A204.1 (cell line): ENCODE measurements at regions not wholly inside any gene's neighbourhood (a gene's known extent, or its start where the extent isn't known, plus 50 kb on each side); places are given as distances from the start of the nearest gene placed in this dataset.

Experiments
- FAIRE-seq: peaks from 2 replicates; lab custom pipeline; 2012; peaks lifted over from hg19 to GRCh38; lab: Jason Lieb, UNC

DNA sequence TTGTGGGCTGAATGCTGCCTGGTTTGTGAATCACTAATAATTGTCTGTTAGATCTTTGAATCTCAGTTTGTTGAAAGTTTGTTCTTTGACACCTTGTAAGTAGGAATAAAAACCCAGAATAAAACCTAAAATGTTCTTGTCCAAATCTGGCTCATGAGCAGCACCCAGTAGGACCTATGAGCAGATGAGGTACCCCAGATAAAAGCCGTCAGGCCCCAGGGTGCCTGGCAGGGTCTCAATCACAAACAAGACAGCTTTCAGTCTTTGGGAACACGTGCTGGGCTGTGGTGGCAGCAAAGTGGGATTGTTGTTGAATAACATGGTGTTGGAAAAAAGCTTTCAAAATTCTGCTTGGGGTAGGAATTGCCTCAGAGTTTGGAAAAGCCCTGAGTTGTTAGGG lies 52.1 kb upstream of the ECI2 start:
- no peak for FAIRE-seq

DNA sequence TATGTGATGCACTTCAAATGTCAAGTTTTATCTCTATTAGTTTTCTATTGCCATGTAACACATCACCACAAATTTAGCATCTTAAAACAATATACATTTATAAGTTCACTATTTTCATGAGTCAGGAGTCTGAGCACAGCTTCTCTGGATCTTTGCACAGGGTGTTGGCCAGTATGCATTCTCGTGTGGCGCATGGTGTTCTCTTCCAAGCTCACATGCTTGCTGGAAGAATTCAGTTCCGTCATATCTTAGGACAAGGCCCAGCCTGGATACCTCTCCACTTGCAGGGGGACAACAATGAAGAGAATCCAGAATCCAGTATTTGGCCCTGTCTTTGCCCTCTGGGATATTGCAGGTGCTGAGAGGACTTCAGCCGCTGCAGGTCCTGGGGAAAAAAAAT lies 51.0 kb upstream of the ECI2 start:
- FAIRE-seq = no peak

DNA sequence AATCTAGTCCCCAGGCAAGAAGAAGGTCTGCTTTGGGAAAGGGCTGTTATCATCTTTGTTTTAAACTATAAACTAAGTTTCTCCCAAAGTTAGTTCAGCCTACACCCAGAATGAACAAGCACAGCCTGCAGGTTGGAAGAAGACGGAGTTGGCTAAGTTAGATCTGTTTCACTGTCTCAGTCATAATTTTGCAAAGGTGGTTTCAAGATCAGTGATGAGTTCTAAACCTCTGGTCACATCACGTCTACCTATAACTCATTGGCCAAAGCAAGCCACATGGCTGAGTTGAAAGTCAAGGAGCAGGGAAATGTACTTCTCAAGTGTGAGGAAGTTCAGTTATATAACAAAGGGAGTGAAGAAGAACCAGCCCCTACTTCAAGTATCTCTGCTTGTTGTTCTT lies 50.5 kb upstream of the ECI2 start:
- no peak for FAIRE-seq

DNA sequence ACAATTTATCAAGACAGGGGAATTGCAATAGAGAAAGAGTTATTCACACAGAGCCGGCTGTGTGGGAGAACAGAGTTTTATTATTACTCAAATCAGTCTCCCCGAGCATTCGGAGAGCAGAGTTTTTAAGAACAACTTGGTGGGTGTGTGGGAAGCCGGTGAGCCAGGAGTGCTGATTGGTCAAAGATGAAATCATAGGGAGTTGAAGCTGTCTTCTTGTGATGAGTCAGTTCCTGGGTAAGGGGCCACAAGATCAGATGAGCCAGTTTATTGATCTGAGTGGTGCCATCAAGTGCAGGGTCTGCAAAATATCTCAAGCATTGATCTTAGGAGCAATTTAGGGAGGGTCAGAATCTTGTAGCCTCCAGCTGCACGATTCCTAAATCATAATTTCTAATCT lies 50.0 kb upstream of the ECI2 start:
- FAIRE-seq = no peak
